22Rv1 (cell line): ENCODE measurements at regions not wholly inside any gene's neighbourhood (a gene's known extent, or its start where the extent isn't known, plus 50 kb on each side); places are given as distances from the start of the nearest gene placed in this dataset.

Experiments used
- H3K27ac ChIP-seq: fragments of 450-650 bp; 2 replicates; pipeline ENCODE4 v1.5.1; 2017
- CTCF ChIP-seq: fragments of 450-650 bp; IDR thresholded peaks from 2 replicates; pipeline ENCODE4 v1.5.1; 2017; ENCODE audit warnings: mild to moderate bottlenecking
- ZFX ChIP-seq: fragments of 450-650 bp; IDR thresholded peaks from 2 replicates; pipeline ENCODE4 v1.6.1; 2017; ENCODE audit warnings: antibody characterized with exemption, borderline replicate concordance

- TF ChIP-seq ZFX (no peak), CTCF (no peak)
- no peak overlapping the region for H3K27ac ChIP-seq
Measured at GRCh38 chr22:27578937-27579617, 222.5 kb downstream of the MN1 start.

DNA sequence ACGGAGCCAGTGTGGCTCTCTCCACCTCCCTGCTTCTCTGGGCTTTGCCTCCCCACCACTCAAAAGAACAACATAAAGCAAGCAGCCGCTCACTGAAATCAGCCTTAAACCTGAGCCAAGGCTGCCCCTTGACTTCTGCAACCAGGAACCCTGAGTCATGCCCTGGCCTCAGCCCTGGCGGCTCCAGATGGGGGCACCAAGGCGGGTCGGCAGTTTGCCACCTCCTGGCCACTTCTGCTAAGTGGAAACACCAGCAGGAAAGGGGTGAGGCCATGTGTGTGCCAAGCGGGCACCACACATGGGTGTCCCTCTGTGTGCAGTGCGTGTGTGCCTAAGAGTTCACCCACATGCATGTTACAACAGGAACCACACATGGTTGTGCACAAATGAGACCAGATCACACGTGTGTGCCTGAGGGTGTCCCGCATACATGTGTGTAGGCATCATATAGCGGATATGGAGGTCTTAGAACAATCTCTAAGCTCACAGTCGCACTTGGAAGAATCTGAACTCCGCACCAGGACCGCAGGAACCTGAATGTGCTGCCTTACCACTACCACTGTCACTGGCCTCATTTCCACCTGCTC lies 221.2 kb downstream of the MN1 start:
- no peak for TF ChIP-seq CTCF
- TF ChIP-seq ZFX, result no peak
- no peak overlapping the region for H3K27ac ChIP-seq

DNA sequence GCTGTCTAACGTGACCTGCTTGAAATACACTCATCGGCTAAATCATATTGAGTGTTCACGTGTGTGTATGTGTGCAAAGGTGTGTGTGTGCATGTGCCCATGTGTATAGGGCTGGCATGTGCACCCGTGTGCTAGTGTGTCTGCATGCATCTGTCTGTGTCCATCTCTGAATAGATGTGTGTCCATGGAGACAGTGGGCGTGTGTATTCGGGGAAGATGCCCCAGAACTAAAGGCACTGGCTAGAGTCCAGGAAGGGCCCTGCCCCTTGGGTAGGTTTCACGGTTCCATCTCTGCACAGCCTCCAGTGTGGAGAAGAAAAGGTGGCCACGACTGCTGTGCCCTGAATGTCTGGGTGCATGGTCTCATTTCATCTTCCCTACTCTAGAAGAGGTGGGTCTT lies 220.3 kb downstream of the MN1 start:
- H3K27ac ChIP-seq, result no peak overlapping the region
- TF ChIP-seq ZFX (no peak), CTCF (no peak)

- no peak overlapping the region for H3K27ac ChIP-seq
- TF ChIP-seq ZFX, result no peak
- TF ChIP-seq CTCF, result no peak
Measured at GRCh38 chr22:27581688-27582087, 219.9 kb downstream of the MN1 start.

- no peak overlapping the region for H3K27ac ChIP-seq
- no peak for TF ChIP-seq ZFX
- no peak for TF ChIP-seq CTCF
Measured at GRCh38 chr22:27583856-27584255, 217.7 kb downstream of the MN1 start.

DNA sequence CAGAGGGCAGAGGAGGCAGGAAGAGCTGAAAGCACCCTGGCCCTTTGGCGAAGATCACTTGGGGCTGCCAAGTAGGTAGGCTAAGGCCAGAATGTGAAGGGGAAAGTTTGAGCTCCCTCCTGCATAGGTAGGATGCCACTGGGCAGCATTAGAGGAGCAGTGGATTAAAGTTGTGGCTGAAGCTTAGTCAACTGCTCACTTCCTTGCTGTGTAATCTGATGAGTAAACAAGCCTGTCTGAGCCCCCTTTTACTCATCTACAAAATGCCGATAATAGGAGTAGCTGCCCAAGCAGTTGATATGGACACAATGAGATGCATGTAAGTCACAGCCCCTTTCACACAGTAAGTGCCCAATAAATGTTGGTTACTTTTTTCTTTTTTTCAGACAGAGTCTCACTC lies 216.4 kb downstream of the MN1 start:
- H3K27ac ChIP-seq, result no peak overlapping the region
- no peak for TF ChIP-seq ZFX
- no peak for TF ChIP-seq CTCF

- TF ChIP-seq ZFX (no peak), CTCF (no peak)
- H3K27ac ChIP-seq, result no peak overlapping the region
Measured at GRCh38 chr22:27588268-27588667, 213.3 kb downstream of the MN1 start.
